Transverse colon (tissue), 4 donors: ENCODE measurements at regions not wholly inside any gene's neighbourhood (a gene's known extent, or its start where the extent isn't known, plus 50 kb on each side); places are given as distances from the start of the nearest gene placed in this dataset.

Experiments used
- CTCF ChIP-seq, 5 experiments: fragments of 200-600 bp in 3 of 5; fragments of 450-650 bp in 2 of 5; sonication (generic) in 3 of 5; IDR thresholded peaks; 1 replicate in 2 of 5; 2 replicates in 3 of 5; pipeline ENCODE4 v1.5.1; 2016 to 2017; ENCODE audit warnings: antibody characterized with exemption in 5 of 5, inconsistent platforms in 3 of 5, mild to moderate bottlenecking in 2 of 5, moderate library complexity in 1 of 5
- POLR2A ChIP-seq: fragments of 450-650 bp; IDR thresholded peaks from one replicate; pipeline ENCODE4 v1.6.1; 2016; ENCODE audit warnings: antibody characterized with exemption, mild to moderate bottlenecking, moderate library complexity
- POLR2AphosphoS5 ChIP-seq, 3 donors: sonication (generic); formaldehyde crosslinking; IDR thresholded peaks; one replicate each; pipeline ENCODE4 v1.6.1; 2016; ENCODE audit warnings: antibody characterized with exemption in 3 of 3

- TF ChIP-seq CTCF (IDR thresholded peaks at IDR 0.05) (no peak), POLR2AphosphoS5 (IDR thresholded peaks at IDR 0.05) (no peak), POLR2A (no peak)
Observed at GRCh38 chrX:130999360-130999759, 58.8 kb upstream of the ARHGAP36 start.
